Limb (tissue), 2 donors: ENCODE measurements at regions not wholly inside any gene's neighbourhood (a gene's known extent, or its start where the extent isn't known, plus 50 kb on each side); places are given as distances from the start of the nearest gene placed in this dataset.
A peak's percentile ranks its signal among the peaks of the same experiment; 100 is the strongest.
"Not testable (repeated sequence)": the region's sequence is repeated elsewhere in the genome, so short reads cannot be mapped to it uniquely, and the experiment has no call there.

Experiments
- DNase-seq, 2 donors: peaks; one replicate each; pipeline ENCODE4 v3.0.0-alpha.2; 2016; ENCODE audit errors: extremely low spot score in 2 of 2

GRCh38 chrX:19229896-19230295, 107.6 kb upstream of the ADGRG2 start:
- not testable (repeated sequence) for DNase-seq

GRCh38 chrX:19237901-19238300, 105.8 kb upstream of the PDHA1 start:
- DNase-seq, result no peak

GRCh38 chrX:19243431-19243830, 100.3 kb upstream of the PDHA1 start:
- DNase-seq, result no peak

DNA sequence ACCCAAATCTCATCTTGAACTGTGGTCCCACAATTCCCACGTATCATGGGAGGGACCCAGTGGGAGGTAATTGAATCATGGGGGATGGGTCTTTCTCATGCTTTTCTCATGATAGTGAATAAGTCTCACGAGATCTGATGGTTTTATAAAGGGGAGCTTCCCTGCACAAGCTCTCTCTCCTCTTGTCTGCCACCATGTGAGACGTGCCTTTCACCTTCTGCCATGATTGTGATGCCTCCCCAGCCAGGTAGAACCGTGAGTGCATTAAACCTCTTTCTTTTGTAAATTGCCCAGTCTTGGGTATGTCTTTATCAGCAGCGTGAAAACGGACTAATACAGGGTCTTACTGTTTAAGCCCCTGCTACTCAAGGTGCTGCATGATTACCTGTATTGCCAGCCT, 98.8 kb upstream of the PDHA1 start:
- not testable (repeated sequence) for DNase-seq

- no peak for DNase-seq
Measured at GRCh38 chrX:19245711-19246269, 97.9 kb upstream of the PDHA1 start.

GRCh38 chrX:19256986-19257385, 86.7 kb upstream of the PDHA1 start:
- DNase-seq, result no peak

DNA sequence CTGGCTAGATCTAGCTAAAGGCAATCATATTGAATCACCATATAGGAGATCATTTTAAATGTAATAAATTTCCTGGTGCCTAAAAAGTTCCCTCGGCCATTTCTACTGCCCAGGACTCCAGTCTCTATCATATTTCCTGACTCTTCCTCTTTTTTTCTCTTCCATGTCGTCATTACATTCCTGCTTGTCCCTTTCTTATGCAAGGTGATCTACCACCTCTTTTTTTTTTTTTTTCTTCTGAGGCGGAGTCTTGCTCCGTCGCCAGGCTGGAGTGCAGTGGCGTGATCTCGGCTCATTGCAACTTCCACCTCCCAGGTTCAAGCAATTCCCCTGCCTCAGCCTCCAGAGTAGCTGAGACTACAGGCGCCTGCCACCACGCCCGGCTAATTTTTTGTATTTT, 82.7 kb upstream of the PDHA1 start:
- DNase-seq, result not testable (repeated sequence)

DNA sequence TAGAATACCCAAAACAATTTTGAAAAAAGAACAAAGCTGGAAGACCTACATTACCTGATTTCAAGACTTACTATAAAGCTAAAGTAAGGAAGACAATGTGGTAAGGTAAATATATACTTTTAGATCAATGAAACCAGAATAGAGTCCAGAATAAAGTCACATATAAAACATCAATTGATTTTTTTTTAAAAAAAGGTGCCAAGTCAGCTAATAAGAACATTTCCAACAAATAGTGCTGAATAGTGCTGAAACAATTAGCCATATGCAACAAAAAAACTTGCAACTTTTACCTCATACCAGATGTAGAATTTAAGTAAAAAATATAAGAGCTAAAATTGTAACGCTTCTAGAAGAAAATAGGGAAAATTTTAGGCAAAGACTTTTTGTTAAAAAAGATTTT, 73.0 kb upstream of the PDHA1 start:
- DNase-seq, result no peak

- no peak for DNase-seq
Measured at GRCh38 chrX:19272452-19272851, 71.3 kb upstream of the PDHA1 start.

DNA sequence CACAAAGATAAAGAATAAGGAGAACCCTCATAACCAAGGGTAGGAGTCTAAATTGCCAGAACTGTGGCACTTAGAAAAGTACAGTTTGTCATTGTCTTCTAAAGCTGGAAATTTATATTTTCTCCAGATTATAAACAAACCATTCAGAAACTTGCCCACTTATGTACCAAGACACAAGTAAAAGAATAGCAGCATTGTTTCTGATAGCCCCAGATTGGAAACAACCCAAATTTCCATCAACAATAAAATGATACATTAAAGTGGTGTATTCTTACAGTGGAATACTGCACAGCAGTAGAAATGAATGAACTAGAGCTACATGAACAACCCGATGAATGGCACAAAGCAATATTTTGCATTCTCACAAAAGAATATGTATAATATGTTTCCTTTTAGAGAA, 63.1 kb upstream of the PDHA1 start:
- DNase-seq, result no peak

- no peak for DNase-seq
Measured at GRCh38 chrX:19281256-19281655, 62.5 kb upstream of the PDHA1 start.

DNA sequence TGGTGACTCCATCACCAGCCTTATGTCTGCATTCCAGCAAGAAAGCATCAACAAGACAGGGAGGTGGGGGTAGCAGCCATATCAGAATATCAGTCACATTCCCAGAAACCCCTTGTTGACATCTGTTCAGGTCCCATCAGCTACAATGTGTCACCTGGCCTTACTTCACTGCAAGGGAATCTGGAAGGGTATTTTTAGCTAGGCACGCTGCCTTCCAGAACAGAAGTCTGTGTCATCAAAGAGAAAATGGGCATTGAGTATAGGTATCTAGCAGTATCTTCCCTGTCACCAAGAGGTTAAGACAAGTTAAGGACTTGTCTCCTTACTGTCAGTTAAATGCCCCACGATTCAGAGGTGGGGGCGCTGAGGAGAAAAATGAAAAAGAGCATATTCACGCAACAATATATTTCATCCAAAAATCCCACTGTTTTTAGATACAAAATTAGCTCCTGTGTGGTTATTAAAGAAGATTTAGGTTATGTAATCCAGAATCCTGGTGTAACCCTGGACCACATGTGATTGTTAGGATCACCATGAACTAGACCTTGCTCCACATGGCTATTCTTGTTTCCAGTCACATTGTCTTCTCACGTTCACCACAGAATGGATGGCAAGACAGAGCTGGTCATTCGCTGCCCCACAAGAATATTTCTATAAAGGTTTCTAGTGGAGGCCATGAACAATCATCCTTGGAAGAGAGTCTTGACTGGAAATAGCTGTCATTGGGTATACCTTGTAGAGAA, 60.0 kb upstream of the PDHA1 start:
- DNase-seq, result no peak

GRCh38 chrX:19285857-19286256, 57.9 kb upstream of the PDHA1 start:
- DNase-seq, result no peak

DNA sequence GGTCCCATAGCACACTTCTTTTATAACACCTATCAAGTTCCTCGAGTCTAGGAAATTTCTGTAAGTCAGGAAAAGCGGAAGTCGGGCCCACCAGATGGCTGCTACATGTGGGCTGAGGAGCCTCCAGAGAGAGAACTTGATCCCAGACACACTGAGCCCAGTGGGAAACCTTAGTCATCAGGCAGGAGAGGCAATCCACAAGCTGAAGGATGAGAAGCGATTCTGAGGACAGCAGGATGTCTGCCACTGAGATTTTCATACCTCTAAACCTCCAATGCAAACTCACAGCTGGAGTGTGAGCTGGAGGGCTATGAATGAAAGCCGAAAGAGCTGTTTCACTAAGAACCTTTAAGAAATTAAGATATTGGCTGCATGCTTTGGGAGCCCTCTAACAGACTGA, 52.6 kb upstream of the PDHA1 start:
- no peak for DNase-seq

DNA sequence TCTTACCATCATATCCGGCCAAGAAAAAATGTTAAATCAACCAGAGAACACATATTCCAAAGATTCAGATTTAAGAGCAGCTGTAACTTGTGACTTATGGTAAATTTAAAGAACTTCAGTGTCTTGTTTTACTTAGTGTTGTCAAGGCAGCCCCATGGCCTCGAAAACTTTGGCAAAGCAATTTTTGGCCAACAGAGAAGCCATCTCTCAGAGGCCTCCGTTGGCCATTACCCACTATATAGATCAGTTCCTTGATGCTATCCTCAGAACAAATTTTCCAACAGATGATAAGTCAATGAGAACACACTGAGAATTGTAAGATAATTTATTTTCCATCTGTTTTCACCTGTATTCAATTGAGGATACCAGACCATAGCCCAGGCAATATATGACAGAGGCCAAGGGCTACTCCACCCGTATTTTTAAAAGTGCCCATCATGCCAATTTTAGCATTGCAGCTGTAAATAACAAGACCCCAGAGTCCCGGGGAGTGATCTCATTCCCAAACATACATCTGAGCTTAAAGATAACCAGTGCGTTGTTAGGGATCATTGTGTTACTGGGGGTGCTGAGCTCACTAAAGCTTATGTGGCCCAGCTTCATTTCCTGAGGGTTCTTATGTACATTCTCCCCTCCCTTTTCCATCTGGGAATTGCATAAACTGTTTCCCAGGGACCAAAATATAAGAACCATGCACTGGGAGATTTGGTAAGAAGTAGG, 50.0 kb upstream of the PDHA1 start:
- DNase-seq, result peak in 1 of 2 donors; percentile 15
